ENCODE measurements at regions not wholly inside any gene's neighbourhood (a gene's known extent, or its start where the extent isn't known, plus 50 kb on each side); places are given as distances from the start of the nearest gene placed in this dataset.

GRCh38 chr2:18723219-18723618 lies 133.8 kb upstream of the NT5C1B start:
- DNase-seq (ENCODE audit: low spot score): no peak

GRCh38 chr2:18722101-18722500 lies 132.7 kb upstream of the NT5C1B start:
- DNase-seq (ENCODE audit: low spot score): no peak

DNA sequence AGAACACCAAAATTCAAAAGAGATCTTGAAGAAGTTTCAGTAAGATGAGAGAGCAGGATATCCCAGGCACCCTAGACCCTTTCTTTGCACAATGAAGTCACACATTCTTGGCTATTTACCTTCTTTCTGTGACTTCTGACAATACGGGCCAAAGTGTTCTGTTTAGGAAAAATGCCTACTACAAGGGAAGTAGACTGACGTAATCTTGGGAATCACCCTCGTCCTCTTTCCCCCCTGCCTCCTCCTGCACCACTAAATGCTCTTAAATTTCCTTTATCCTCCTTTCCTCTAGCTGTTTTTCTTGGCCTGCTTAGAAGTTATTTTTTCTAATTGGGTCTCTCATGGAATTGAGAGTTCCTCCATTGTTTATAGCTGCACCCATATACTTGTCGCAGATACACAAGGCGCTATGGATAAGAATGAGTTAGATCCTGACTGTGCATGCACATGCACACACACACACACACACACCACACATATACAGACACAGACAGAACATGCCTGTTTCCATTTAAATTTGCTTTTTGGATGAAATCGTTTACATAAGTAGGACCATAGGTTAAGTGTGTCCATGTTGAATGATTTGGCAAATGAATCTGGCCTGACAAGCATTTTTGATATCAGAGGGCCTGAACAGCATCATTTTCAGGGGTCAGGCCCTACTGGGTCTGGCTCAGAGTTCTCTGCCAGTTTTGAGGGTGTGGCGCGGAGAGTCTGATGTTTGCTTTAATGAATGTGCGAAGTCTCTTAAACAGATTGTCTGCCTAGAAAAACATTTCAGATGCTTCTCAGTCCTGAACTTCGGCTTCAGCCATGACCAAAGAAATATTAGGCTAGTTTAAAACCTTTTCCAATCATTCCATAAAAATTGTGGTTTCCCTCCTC lies 131.9 kb upstream of the NT5C1B start:
- DNase-seq (ENCODE audit: low spot score): peak; percentile 5

- DNase-seq (ENCODE audit: low spot score): peak; percentile 72
Observed at GRCh38 chr2:18719978-18720775, 130.8 kb upstream of the NT5C1B start.

- DNase-seq (ENCODE audit: low spot score): no peak
Observed at GRCh38 chr2:18708203-18708715, 118.9 kb upstream of the NT5C1B start.

GRCh38 chr2:18706001-18706400 lies 116.6 kb upstream of the NT5C1B start:
- no peak for DNase-seq (ENCODE audit: low spot score)

DNA sequence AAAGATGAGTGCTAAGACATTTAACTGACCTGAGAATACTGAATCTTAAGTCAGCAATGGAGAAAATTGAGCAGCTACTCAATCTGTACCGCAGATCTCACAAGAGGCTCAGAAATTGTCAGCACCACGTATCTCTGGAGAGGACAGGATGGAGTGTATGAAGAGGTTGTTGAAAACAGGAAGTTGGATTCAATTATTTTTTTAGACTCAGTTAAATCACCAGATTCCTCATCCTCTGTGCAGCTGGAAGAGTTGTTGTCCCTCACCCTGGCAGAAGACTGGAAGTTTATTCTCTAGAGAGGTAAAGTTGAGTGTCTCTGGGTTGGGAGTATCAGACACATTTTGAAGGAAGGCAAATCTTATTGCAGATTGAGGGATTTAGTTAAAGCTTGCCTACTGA lies 114.9 kb upstream of the NT5C1B start:
- no peak for DNase-seq (ENCODE audit: low spot score)

DNA sequence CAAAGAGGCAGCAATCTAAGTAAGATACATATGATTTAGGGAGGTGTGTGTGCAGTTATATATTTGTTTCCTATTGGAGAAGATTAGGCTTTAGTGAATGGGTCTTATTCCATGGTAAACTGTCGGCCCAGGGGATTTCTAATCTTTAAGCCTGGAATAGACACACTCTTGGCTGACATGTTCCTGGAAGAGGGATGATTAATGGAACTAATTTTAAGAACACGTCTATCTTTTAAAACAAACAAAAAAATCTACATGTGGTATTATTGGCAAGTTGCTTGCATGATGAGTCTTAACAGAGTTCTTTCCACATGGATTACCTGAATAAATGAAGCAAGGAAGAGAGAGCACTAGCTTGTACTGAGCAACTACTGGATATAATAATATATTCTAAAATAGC lies 114.2 kb upstream of the NT5C1B start:
- no peak for DNase-seq (ENCODE audit: low spot score)

DNA sequence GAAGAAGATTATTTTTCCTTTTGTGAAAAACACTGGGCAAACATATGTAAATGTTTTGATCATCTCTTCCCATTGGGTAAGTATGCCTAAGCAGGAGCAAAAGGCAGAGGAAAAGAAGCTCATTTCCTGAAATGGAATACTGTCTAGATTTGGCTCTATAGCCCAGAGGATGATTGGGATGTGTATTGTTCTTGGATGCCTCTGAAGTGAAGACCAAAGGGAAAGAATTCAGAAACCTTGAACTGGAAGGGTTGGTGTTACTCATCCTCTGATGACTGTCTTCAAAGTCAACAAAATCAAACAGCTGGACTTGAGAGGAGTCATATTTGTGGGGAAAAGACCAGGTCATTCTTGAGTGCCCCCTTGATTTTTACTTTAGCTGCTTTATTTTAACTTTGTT lies 112.6 kb upstream of the NT5C1B start:
- peak; percentile 11 for DNase-seq (ENCODE audit: low spot score)

GRCh38 chr2:18701546-18701945 lies 112.2 kb upstream of the NT5C1B start:
- DNase-seq (ENCODE audit: low spot score): no peak

DNA sequence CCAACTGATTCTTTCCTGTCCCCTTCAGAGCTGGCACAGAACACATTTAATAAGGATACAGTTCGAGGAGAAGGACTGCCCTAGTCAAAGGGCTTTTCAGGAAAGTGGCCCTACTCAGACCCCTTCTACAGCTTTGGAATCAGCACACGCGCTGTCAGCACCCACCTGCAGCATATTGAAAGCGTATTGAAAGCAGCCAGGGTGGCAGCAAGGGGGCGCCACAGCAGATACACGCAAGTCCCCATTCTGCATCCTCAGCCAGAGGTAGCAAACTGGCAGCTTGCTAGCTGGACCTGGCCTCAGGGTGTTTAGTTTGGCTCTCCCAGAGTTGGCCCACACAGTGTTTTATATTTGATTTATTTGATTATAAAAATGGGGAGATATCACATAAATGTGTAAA lies 101.0 kb upstream of the NT5C1B start:
- no peak for DNase-seq (ENCODE audit: low spot score)

- no peak for DNase-seq (ENCODE audit: low spot score)
Observed at GRCh38 chr2:18684206-18685038, 95.1 kb upstream of the NT5C1B start.

- DNase-seq (ENCODE audit: low spot score): no peak
Observed at GRCh38 chr2:18682681-18683080, 93.3 kb upstream of the NT5C1B start.

- no peak for DNase-seq (ENCODE audit: low spot score)
Observed at GRCh38 chr2:18677280-18677679, 87.9 kb upstream of the NT5C1B start.

DNA sequence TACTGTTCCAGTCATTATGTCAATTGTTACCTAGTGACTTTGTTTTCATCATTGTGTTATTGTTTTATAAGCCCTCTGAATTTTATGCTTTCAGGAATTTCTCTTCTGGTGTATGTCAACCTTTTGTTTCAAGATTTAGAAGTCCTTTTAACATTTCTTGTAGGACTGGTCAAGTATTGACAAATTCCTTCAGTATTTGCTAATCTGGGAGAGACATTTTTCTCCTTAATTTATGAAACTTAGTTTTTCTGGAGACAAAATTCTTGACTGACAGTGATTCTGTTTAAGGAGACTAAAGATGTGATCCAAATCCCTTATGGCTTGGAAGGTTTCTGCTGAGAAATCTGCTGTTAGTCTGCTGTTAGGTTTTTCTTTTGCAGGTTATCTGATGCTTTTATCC lies 84.9 kb upstream of the NT5C1B start:
- no peak for DNase-seq (ENCODE audit: low spot score)

DNA sequence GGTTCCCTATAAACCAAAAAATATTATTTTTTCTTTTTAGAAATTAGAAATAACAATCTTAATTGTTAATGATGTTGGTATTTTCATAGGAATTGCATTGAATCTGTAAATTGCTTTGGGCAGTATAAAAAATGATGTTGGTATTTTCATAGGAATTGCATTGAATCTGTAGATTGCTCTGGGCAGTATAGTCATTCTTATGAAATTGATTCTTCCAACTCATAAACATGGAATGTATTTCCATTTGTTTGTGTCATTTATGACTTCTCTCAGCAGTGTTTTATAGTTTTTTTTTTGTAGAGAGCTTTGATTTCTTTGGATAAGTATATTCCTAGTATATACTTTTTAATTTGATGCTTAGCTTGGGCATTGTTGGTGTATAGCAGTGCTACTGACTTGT lies 82.0 kb upstream of the NT5C1B start:
- DNase-seq (ENCODE audit: low spot score): no peak

- no peak for DNase-seq (ENCODE audit: low spot score)
Observed at GRCh38 chr2:18668221-18668620, 78.9 kb upstream of the NT5C1B start.

DNA sequence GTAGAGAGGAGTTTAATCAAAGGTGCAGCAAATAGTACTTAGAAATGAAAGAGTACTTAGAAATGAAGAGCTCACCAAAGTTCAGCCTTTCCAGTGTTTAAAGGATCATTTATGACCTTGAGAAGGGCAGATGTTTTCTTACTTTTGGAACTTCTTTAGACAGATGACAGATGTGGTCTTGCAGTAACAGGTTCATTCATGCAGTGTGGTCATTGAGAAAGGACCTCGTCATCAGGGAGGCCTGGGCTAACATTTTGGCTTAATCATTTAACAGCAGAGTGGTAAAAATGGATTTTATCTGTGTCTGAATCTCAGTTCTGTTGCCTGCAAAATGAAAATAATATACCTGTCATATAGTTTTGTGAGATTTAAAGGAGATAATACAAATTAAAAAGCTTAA lies 75.1 kb upstream of the NT5C1B start:
- DNase-seq (ENCODE audit: low spot score): no peak

GRCh38 chr2:18663861-18664260 lies 74.5 kb upstream of the NT5C1B start:
- no peak for DNase-seq (ENCODE audit: low spot score)

- peak; percentile 48 for DNase-seq (ENCODE audit: low spot score)
Observed at GRCh38 chr2:18662689-18663088, 73.3 kb upstream of the NT5C1B start.

DNA sequence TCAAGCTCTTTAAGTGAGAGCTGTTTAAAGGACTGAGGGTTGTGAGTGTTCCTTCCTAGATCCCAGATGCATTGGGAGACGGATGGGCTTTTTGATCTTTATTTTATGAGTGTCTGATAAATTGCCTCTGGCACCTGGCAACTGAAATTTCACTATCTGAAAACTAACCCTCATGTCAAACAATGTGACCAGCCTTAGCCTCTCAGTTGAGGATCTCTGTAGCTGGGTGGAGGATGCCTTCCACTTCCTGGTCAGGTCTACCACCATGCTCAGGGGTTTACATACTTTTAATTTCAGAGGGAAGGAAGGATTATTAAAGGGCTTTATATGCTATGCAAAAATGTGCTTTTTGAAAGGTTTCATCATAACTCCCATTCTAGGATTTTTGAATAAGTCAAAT lies 70.5 kb upstream of the NT5C1B start:
- DNase-seq (ENCODE audit: low spot score): no peak

GRCh38 chr2:18656048-18656447 lies 66.7 kb upstream of the NT5C1B start:
- DNase-seq (ENCODE audit: low spot score): no peak

All from A172 (cell line).